ENCODE measurements at regions not wholly inside any gene's neighbourhood (a gene's known extent, or its start where the extent isn't known, plus 50 kb on each side); places are given as distances from the start of the nearest gene placed in this dataset.
A peak's percentile ranks its signal among the peaks of the same experiment; 100 is the strongest.

DNA sequence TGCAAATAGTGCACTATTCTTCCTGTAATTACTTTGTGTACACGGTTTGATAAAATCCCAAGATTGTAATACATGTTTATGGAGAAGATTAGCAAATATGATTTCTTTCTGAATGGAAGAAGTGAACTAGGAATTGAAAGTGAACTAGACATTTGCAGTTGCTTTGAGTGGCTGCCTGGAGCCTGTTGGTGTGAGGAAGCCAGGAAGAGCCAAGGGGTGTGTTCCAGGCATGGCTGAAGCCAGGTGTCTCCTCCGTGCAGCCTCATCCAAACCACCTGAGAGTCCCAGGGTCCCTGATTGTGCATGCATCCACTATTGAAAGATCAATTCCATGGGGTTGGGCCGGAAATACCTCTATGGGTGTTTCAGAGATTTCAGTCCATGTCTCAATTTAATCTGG is 253.1 kb upstream of the SHH start:
- H3K4me3 ChIP-seq (ENCODE audit: low read depth in 1 of 3, low read length in 3 of 3) = no peak overlapping the region
- WGBS, 3 donors = 9 to 51% (median 17%) methylated on average over 3 of the region's 3 CpGs
- H3K36me3 ChIP-seq (ENCODE audit: control insufficient read depth in 3 of 3, insufficient read depth in 2 of 3, low read depth in 1 of 3, low read length in 3 of 3) = no peaks in the 10 kb centered on the region
- peaks cover 0 to 8% (median 0%) of the 10 kb centered on the region in 3 donors for H3K4me1 ChIP-seq (ENCODE audit: control insufficient read depth in 3 of 3, insufficient read depth in 2 of 3, low read depth in 1 of 3, low read length in 2 of 3)
- H3K27ac ChIP-seq (ENCODE audit: low read depth in 1 of 3, low read length in 2 of 3) = no peak overlapping the region
- DNase-seq = no peak
- no peak for FAIRE-seq
- no peaks in the 10 kb centered on the region for H3K9me3 ChIP-seq (ENCODE audit: control insufficient read depth in 2 of 2, insufficient read depth in 1 of 2, low read depth in 1 of 2, low read length in 1 of 2)
- no peaks in the 10 kb centered on the region for H3K27me3 ChIP-seq (ENCODE audit: control insufficient read depth in 3 of 3, insufficient read depth in 3 of 3, low read length in 3 of 3)

DNA sequence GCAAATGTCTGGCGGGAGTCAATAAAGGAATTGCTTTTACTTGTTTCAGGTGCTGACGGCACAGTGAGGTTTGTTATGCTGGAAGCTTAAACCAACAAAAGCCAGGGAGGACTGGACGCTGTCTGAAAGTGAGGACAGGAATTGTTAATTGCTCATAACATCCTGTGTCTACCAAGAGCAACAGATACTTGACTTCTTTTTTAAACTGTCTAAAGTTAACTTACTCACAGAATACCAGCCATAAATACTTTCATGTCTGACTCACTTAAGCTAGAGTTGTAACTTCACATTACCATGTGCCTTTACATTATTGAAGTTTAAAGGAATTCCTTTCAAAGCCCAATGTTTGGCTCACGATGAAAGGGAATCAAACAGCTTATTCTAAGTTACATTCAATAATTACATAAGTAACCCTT is 252.7 kb upstream of the SHH start:
- Histone ChIP-seq H3K36me3 (ENCODE audit: control insufficient read depth in 3 of 3, insufficient read depth in 2 of 3, low read depth in 1 of 3, low read length in 3 of 3) (no peaks in the 10 kb centered on the region), H3K27ac (ENCODE audit: low read depth in 1 of 3, low read length in 2 of 3) (no peak overlapping the region), H3K4me1 (ENCODE audit: control insufficient read depth in 3 of 3, insufficient read depth in 2 of 3, low read depth in 1 of 3, low read length in 2 of 3) (peaks cover 0 to 8% (median 0%) of the 10 kb centered on the region in 3 donors), H3K27me3 (ENCODE audit: control insufficient read depth in 3 of 3, insufficient read depth in 3 of 3, low read length in 3 of 3) (no peaks in the 10 kb centered on the region), H3K4me3 (ENCODE audit: low read depth in 1 of 3, low read length in 3 of 3) (no peak overlapping the region), H3K9me3 (ENCODE audit: control insufficient read depth in 2 of 2, insufficient read depth in 1 of 2, low read depth in 1 of 2, low read length in 1 of 2) (no peaks in the 10 kb centered on the region)
- FAIRE-seq = no peak
- peak in 1 of 2 donors; percentile 58 for DNase-seq
- WGBS, 3 donors = 6 to 16% (median 11%) methylated on average over 4 of the region's 4 CpGs

DNA sequence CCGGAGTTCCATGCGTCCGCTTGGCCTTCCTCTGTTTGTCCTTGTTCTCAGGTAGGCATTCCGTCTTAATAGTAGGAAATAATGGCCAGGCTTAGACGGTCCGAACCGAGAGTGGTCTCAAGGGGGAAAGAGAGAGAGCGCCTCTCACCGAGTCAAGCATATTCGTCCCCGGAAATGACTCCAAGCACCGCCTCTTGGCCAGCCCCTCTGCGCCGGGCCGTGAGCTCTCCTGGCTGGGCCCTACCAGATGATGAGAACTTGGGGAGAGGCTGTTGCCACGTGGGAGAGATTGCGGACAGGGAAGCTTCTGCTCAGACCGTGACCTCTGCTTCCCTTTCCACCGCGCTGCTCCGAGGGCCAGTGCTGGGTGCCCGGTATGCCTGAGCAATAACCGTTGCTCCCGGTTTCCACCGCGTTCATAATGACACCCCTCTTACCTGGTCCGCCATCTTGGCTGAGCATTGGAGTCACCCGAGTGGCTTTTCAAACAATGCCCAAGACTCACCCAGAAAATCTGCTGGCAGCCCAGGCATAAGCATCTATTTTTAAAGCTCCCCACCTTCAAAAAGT is 251.1 kb upstream of the SHH start:
- no peaks in the 10 kb centered on the region for H3K36me3 ChIP-seq (ENCODE audit: control insufficient read depth in 3 of 3, insufficient read depth in 2 of 3, low read depth in 1 of 3, low read length in 3 of 3)
- WGBS, 3 donors = 93 to 96% (median 94%) methylated on average over 28 of the region's 28 CpGs

DNA sequence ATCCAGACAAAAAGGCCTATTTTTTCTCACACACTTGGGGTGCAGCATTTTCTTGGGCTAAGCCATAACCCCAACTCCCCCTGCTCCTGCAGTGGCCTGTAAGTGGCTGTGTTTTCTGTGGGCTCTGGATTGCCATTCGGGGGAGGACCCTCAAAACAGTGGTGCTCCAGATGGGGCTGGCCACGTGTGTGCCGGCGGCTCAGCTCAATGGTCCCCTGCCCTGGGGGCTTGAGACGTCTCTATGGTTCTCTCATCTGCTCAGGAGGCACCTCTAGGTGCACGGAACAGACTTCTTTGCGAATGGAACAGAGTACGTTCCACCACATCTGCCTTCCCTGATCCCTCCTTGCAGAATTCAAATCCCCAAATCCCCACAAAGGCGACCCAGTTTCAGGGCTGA is 250.0 kb upstream of the SHH start:
- no peak for DNase-seq
- WGBS, 3 donors = 90 to 93% (median 92%) methylated on average over 9 of the region's 9 CpGs
- no peak overlapping the region for H3K27ac ChIP-seq (ENCODE audit: low read depth in 1 of 3, low read length in 2 of 3)
- H3K4me3 ChIP-seq (ENCODE audit: low read depth in 1 of 3, low read length in 3 of 3) = no peak overlapping the region
- H3K27me3 ChIP-seq (ENCODE audit: control insufficient read depth in 3 of 3, insufficient read depth in 3 of 3, low read length in 3 of 3) = no peaks in the 10 kb centered on the region
- FAIRE-seq = no peak
- H3K36me3 ChIP-seq (ENCODE audit: control insufficient read depth in 3 of 3, insufficient read depth in 2 of 3, low read depth in 1 of 3, low read length in 3 of 3) = no peaks in the 10 kb centered on the region
- no peaks in the 10 kb centered on the region for H3K9me3 ChIP-seq (ENCODE audit: control insufficient read depth in 2 of 2, insufficient read depth in 1 of 2, low read depth in 1 of 2, low read length in 1 of 2)
- H3K4me1 ChIP-seq (ENCODE audit: control insufficient read depth in 3 of 3, insufficient read depth in 2 of 3, low read depth in 1 of 3, low read length in 2 of 3) = peaks cover 0 to 8% (median 0%) of the 10 kb centered on the region in 3 donors

More for the DNA sequence above, 251.1 kb upstream of the SHH start:
- no peaks in the 10 kb centered on the region for H3K9me3 ChIP-seq (ENCODE audit: control insufficient read depth in 2 of 2, insufficient read depth in 1 of 2, low read depth in 1 of 2, low read length in 1 of 2)
- no peak overlapping the region for H3K27ac ChIP-seq (ENCODE audit: low read depth in 1 of 3, low read length in 2 of 3)
- no peaks in the 10 kb centered on the region for H3K27me3 ChIP-seq (ENCODE audit: control insufficient read depth in 3 of 3, insufficient read depth in 3 of 3, low read length in 3 of 3)
- no peak overlapping the region for H3K4me3 ChIP-seq (ENCODE audit: low read depth in 1 of 3, low read length in 3 of 3)
- FAIRE-seq (no peak), DNase-seq (no peak)
- H3K4me1 ChIP-seq (ENCODE audit: control insufficient read depth in 3 of 3, insufficient read depth in 2 of 3, low read depth in 1 of 3, low read length in 2 of 3) = peaks cover 0 to 8% (median 0%) of the 10 kb centered on the region in 3 donors

DNA sequence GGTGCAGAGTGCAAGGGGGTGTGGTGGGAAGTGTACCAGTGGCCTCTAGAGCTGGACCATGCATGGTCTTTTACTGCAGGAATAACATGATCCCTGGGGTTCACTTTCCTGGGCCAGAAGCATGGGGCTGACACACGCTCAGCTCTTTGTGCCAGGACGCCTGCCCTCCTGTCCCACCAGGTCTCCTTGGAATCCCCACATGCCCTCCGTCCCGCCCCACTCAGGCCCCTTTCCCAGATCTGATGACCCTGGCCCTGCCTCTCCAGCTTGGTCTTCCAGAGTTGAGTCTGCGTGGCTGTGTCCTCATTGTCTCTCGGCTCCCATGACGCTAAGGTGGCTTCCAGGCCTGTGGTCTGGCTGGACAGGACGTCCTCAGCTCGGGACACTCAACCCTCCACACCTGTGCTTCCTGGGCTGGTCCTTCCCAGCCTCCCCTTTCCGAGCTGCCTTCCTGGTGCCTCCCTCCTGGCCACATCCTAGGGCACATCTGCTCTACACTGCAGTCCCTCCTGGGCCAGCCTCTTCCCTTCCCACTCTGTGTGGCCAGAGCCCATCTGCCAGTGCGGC is 249.5 kb upstream of the SHH start:
- 85 to 95% (median 87%) methylated on average over 11 of the region's 11 CpGs for WGBS, 3 donors
- FAIRE-seq (no peak), DNase-seq (no peak)
- Histone ChIP-seq H3K4me1 (ENCODE audit: control insufficient read depth in 3 of 3, insufficient read depth in 2 of 3, low read depth in 1 of 3, low read length in 2 of 3) (peaks cover 0 to 8% (median 0%) of the 10 kb centered on the region in 3 donors), H3K9me3 (ENCODE audit: control insufficient read depth in 2 of 2, insufficient read depth in 1 of 2, low read depth in 1 of 2, low read length in 1 of 2) (no peaks in the 10 kb centered on the region), H3K4me3 (ENCODE audit: low read depth in 1 of 3, low read length in 3 of 3) (no peak overlapping the region), H3K27me3 (ENCODE audit: control insufficient read depth in 3 of 3, insufficient read depth in 3 of 3, low read length in 3 of 3) (no peaks in the 10 kb centered on the region), H3K36me3 (ENCODE audit: control insufficient read depth in 3 of 3, insufficient read depth in 2 of 3, low read depth in 1 of 3, low read length in 3 of 3) (no peaks in the 10 kb centered on the region), H3K27ac (ENCODE audit: low read depth in 1 of 3, low read length in 2 of 3) (no peak overlapping the region)

DNA sequence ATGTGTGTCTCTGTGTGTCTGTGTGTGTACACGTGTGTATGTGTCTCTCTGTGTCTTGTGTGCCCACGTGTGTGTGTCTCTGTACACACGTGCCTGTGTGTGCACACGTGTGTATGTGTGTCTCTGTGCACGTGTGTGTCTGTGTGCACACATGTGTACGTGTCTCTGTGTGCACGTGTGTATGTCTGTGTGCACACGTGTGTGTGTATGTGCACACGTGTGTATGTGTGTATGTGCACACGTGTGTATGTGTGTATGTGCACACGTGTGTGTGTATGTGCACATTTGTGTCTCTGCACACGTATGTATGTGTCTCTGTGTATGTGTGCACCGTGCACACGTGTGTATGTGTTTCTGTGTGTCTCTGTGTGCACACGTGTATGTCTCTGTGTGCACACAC is 248.7 kb upstream of the SHH start:
- no peaks in the 10 kb centered on the region for H3K9me3 ChIP-seq (ENCODE audit: control insufficient read depth in 2 of 2, insufficient read depth in 1 of 2, low read depth in 1 of 2, low read length in 1 of 2)
- H3K27ac ChIP-seq (ENCODE audit: low read depth in 1 of 3, low read length in 2 of 3) = no peak overlapping the region
- no peaks in the 10 kb centered on the region for H3K36me3 ChIP-seq (ENCODE audit: control insufficient read depth in 3 of 3, insufficient read depth in 2 of 3, low read depth in 1 of 3, low read length in 3 of 3)
- DNase-seq (no peak), FAIRE-seq (no peak)
- peaks cover 0 to 8% (median 0%) of the 10 kb centered on the region in 3 donors for H3K4me1 ChIP-seq (ENCODE audit: control insufficient read depth in 3 of 3, insufficient read depth in 2 of 3, low read depth in 1 of 3, low read length in 2 of 3)
- no peaks in the 10 kb centered on the region for H3K27me3 ChIP-seq (ENCODE audit: control insufficient read depth in 3 of 3, insufficient read depth in 3 of 3, low read length in 3 of 3)
- 84 to 91% (median 89%) methylated on average over 15 of the region's 15 CpGs for WGBS, 3 donors
- H3K4me3 ChIP-seq (ENCODE audit: low read depth in 1 of 3, low read length in 3 of 3) = no peak overlapping the region

DNA sequence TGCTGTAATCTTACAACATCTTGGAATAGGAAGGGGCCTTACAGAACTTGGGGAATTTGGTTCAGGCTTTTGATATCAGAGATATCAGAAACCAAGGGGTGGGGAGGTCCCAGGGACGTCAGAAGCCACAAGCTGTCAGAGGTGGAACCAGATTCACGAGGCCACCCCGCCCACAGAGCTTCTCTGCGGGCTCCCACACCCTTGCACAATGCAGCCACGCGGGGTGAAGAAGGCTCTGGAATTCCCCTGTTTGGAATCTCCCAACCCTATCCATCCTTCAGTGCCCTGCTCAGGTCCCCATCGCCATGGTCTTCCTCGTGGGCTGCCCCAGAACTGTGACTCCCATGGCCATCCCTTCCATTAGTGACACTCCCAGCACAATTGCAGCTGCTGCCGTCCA is 247.1 kb upstream of the SHH start:
- no peak overlapping the region for H3K27ac ChIP-seq (ENCODE audit: low read depth in 1 of 3, low read length in 2 of 3)
- FAIRE-seq = no peak
- peaks cover 0 to under 1% (median 0%) of the 10 kb centered on the region in 3 donors for H3K4me1 ChIP-seq (ENCODE audit: control insufficient read depth in 3 of 3, insufficient read depth in 2 of 3, low read depth in 1 of 3, low read length in 2 of 3)
- H3K27me3 ChIP-seq (ENCODE audit: control insufficient read depth in 3 of 3, insufficient read depth in 3 of 3, low read length in 3 of 3) = no peaks in the 10 kb centered on the region
- no peak for DNase-seq
- no peak overlapping the region for H3K4me3 ChIP-seq (ENCODE audit: low read depth in 1 of 3, low read length in 3 of 3)
- H3K36me3 ChIP-seq (ENCODE audit: control insufficient read depth in 3 of 3, insufficient read depth in 2 of 3, low read depth in 1 of 3, low read length in 3 of 3) = no peaks in the 10 kb centered on the region
- no peaks in the 10 kb centered on the region for H3K9me3 ChIP-seq (ENCODE audit: control insufficient read depth in 2 of 2, insufficient read depth in 1 of 2, low read depth in 1 of 2, low read length in 1 of 2)
- 70 to 80% (median 71%) methylated on average over 9 of the region's 9 CpGs for WGBS, 3 donors

DNA sequence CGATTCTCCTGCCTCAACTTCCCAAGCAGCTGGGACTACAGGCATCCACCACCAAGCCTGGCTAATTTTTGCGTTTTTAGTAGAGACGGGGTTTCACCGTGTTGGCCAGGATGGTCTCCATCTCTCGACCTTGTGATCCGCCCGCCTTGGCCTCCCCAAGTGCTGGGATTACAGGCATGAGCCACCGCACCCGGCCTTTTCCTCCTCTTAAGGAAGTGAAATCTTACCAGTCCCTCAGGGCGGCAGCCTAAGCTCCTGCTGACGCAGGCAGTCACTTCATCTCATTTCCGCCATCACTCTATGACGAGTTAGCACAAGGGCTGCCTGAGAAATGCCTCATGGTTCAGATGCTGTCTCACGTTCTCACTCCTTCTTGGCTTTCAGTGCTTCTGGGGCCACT is 246.0 kb upstream of the SHH start:
- no peak overlapping the region for H3K4me3 ChIP-seq (ENCODE audit: low read depth in 1 of 3, low read length in 3 of 3)
- H3K9me3 ChIP-seq (ENCODE audit: control insufficient read depth in 2 of 2, insufficient read depth in 1 of 2, low read depth in 1 of 2, low read length in 1 of 2) = no peaks in the 10 kb centered on the region
- H3K36me3 ChIP-seq (ENCODE audit: control insufficient read depth in 3 of 3, insufficient read depth in 2 of 3, low read depth in 1 of 3, low read length in 3 of 3) = no peaks in the 10 kb centered on the region
- H3K27me3 ChIP-seq (ENCODE audit: control insufficient read depth in 3 of 3, insufficient read depth in 3 of 3, low read length in 3 of 3) = no peaks in the 10 kb centered on the region
- no peak overlapping the region for H3K27ac ChIP-seq (ENCODE audit: low read depth in 1 of 3, low read length in 2 of 3)
- WGBS, 3 donors = 90 to 95% (median 90%) methylated on average over 14 of the region's 14 CpGs
- no peak for FAIRE-seq
- no peak for DNase-seq
- H3K4me1 ChIP-seq (ENCODE audit: control insufficient read depth in 3 of 3, insufficient read depth in 2 of 3, low read depth in 1 of 3, low read length in 2 of 3) = no peaks in the 10 kb centered on the region

DNA sequence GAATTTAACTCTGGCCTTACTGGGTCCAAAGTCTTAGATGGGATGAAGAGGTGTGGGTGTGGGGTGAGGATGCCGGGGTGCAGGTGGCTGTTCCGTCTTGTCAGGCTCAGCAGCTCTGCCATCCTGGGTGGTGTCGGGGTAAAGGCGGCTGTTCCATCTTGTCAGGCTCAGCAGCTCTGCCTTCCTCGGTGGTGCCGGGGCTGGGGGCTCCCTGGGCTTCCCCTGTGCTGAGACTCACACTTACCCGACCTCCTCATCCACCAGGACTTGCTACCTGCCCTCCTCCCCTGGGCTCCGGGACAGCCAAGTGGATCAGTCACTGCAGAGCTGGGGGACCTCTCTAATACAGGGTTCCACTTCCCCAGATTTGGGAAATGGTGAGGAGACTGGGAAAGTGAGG is 244.3 kb upstream of the SHH start:
- Histone ChIP-seq H3K27me3 (ENCODE audit: control insufficient read depth in 3 of 3, insufficient read depth in 3 of 3, low read length in 3 of 3) (no peaks in the 10 kb centered on the region), H3K36me3 (ENCODE audit: control insufficient read depth in 3 of 3, insufficient read depth in 2 of 3, low read depth in 1 of 3, low read length in 3 of 3) (no peaks in the 10 kb centered on the region), H3K27ac (ENCODE audit: low read depth in 1 of 3, low read length in 2 of 3) (no peak overlapping the region), H3K4me3 (ENCODE audit: low read depth in 1 of 3, low read length in 3 of 3) (no peak overlapping the region), H3K9me3 (ENCODE audit: control insufficient read depth in 2 of 2, insufficient read depth in 1 of 2, low read depth in 1 of 2, low read length in 1 of 2) (no peaks in the 10 kb centered on the region), H3K4me1 (ENCODE audit: control insufficient read depth in 3 of 3, insufficient read depth in 2 of 3, low read depth in 1 of 3, low read length in 2 of 3) (no peaks in the 10 kb centered on the region)
- WGBS, 3 donors = 76 to 87% (median 86%) methylated on average over 8 of the region's 8 CpGs
- FAIRE-seq = no peak
- no peak for DNase-seq
